Epithelial cell of proximal tubule (primary cell): ENCODE measurements at regions not wholly inside any gene's neighbourhood (a gene's known extent, or its start where the extent isn't known, plus 50 kb on each side); places are given as distances from the start of the nearest gene placed in this dataset.

ENCODE experiments used
- DNase-seq: peaks from one replicate; pipeline ENCODE4 v3.0.0-alpha.2; 2011; ENCODE audit warnings: low read depth
- H3K4me3 ChIP-seq: 2 replicates; pipeline ENCODE4 v1.5.1; 2011; ENCODE audit warnings: low read depth, mild to moderate bottlenecking, low read length
- CTCF ChIP-seq: conservative IDR thresholded peaks from 2 replicates; pipeline ENCODE4 v1.5.1; 2012; ENCODE audit warnings: low read depth, mild to moderate bottlenecking, low read length

- H3K4me3 ChIP-seq: no peak overlapping the region
- no peak for TF ChIP-seq CTCF
Measured at GRCh38 chrX:115946059-115946458, 224.5 kb upstream of the AGTR2 start.

GRCh38 chrX:115948018-115948923 is 222.3 kb upstream of the AGTR2 start:
- H3K4me3 ChIP-seq: no peak overlapping the region
- no peak for TF ChIP-seq CTCF
- DNase-seq: no peak

More at GRCh38 chrX:115946059-115946458, 224.5 kb upstream of the AGTR2 start:
- DNase-seq: no peak

- no peak for TF ChIP-seq CTCF
- H3K4me3 ChIP-seq: no peak overlapping the region
- no peak for DNase-seq
Measured at GRCh38 chrX:115949900-115950822, 220.4 kb upstream of the AGTR2 start.

GRCh38 chrX:115952417-115953092 is 218.0 kb upstream of the AGTR2 start:
- TF ChIP-seq CTCF: no peak

GRCh38 chrX:115957862-115958490 is 212.6 kb upstream of the AGTR2 start:
- no peak overlapping the region for H3K4me3 ChIP-seq
- TF ChIP-seq CTCF: peak; percentile 9
- DNase-seq: no peak

More at GRCh38 chrX:115952417-115953092, 218.0 kb upstream of the AGTR2 start:
- no peak for DNase-seq
- H3K4me3 ChIP-seq: no peak overlapping the region

- no peak for DNase-seq
- H3K4me3 ChIP-seq: no peak overlapping the region
- peak; percentile 17 for TF ChIP-seq CTCF
Measured at GRCh38 chrX:115958687-115959359, 211.7 kb upstream of the AGTR2 start.
